NCI-H2196 (cell line): ENCODE measurements at regions not wholly inside any gene's neighbourhood (a gene's known extent, or its start where the extent isn't known, plus 50 kb on each side); places are given as distances from the start of the nearest gene placed in this dataset.

Experiments used
- DNase-seq: peaks from one replicate; lab custom pipeline; 2025; ENCODE audit not compliant: unreplicated experiment; lab: John Stamatoyannopoulos, UW

DNA sequence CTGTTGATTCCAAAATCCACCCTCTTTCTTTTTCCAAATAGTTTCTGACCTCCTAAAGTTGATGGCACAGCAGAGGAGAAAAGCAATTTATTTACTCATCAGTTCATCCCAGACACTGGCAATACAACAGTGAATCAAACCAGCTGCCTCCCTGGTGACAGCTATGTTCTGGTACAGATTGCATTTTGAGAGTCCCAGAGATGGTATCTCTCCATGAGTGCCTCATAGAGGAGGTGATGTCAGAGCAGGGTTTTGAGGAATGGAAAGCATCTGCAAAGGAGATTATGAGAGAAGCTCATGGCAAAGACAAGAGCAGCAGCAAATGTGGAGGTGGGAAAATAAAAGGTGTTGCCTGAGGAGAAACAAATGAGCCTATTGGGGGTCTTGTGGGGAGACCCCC is 377.2 kb downstream of the MN1 start:
- no peak for DNase-seq

DNA sequence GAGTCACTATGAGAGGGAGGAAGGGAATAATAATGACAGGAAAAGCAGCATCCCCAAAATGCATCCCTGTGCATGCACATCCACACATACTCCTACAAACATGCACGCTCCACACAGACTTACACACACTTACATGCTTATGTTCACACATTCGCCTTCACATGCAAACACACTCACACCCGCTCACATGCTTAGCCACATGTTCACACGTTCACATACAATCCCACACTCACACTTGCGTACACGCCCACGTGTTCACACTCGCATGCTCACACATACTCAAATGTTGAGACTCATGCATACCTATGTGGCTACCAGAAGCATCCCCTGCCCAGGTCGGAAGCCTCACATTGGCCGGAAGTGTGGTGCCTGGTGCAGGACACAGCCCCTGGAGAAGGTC is 372.1 kb downstream of the MN1 start:
- DNase-seq: no peak

DNA sequence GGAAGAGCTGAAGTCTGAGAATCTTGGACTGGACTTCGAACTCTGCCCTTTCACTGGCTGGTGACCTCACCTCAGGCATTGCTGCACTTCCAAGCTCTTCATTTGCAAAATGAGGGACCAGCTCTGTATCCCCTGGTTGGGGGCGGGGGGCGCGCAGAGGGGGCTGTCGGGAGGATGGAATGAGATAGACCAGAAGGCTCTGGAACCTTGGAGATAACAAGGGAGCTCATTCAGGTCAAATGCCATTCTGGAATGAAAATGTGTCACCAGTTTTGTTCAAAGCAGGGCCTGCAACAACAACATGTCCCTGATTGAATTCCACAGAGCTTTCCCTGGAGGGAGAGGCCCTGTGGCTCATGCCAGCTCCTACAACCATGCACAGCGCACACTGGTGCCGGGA is 370.5 kb downstream of the MN1 start:
- no peak for DNase-seq

DNA sequence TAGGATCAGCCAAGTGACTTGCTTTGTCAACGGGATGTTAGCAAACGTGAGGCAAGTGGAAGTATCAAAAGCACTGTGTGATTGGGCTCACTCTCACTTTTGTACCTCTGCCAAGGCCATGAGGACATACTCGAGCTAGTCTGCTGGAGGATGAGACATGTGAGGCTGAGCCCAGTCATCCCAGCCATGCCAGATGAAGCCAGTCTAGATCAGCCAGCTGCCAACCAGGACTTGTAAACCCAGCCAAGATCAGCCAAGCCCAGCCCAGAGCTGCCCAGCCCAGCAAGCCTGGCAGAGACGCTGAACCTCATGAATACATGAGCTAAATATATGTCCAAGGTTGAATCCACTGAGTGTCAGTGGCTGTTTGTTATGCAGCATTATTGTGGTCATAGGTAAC is 369.7 kb downstream of the MN1 start:
- DNase-seq: no peak

DNA sequence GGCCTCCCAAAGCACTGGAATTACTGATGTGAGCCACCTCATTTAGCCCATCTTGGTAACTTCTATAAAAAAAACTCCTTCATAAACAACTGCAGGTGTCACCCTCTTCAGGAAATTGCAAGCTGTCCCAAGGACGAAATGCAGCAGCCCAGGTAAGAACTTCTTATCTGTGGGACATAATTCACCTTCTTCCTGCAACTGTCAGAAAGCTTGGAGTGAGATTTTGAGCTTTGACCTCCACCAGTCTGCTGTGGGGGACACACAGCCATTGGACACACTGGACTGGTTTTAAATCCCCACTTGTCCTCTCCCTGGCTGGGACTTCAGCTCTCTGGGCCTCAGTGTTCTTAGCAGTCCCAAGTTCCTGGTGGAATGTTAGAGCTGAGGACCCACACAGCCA is 368.5 kb downstream of the MN1 start:
- no peak for DNase-seq

DNA sequence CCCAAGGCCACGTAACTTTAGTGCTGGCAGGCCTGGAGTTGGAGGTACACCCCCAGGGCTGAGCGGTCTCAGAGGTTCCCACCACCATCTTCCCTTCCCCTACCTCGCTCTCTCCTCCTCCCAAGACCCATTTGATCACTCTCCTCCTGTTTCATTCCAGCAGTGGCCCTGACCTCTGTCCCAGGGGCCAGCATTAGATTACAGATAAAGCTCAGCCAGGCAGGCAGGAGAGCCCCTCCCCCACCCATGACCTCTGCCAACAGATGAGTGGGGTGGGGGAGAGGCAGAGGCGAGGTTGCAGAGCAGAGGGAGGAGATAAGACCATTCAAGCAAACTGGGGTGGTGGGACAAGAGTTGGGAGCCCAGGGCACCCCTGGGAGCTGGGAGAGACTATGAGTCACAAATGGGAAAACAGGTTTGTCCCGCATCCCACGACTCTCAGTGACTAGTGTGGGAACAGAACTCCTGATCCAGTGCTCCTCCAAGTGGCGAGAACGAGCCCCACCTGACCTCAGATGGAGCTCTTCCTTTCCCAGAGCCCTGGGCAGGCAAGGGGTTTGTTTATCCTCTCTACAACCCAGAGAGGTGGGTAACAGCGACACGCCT is 367.9 kb downstream of the MN1 start:
- no peak for DNase-seq

DNA sequence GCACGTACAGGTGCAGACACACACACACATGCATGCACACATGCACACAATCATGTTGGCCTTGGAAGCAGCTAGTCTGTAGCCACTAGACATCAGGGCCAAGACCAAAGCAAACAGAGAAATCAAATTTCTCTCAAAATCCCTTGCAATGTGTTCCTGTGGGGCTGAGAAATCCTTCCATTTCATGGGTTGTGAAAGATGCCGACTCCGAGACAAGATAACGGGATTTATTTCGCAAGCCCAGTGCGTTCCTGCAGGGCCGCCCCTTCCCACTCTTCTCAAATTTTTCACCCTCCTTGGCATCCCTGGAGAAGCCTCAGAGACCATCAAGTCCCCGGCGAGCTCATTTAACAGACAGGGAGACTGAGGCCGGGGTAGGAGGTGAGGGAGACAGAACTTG is 366.7 kb downstream of the MN1 start:
- DNase-seq: no peak

DNA sequence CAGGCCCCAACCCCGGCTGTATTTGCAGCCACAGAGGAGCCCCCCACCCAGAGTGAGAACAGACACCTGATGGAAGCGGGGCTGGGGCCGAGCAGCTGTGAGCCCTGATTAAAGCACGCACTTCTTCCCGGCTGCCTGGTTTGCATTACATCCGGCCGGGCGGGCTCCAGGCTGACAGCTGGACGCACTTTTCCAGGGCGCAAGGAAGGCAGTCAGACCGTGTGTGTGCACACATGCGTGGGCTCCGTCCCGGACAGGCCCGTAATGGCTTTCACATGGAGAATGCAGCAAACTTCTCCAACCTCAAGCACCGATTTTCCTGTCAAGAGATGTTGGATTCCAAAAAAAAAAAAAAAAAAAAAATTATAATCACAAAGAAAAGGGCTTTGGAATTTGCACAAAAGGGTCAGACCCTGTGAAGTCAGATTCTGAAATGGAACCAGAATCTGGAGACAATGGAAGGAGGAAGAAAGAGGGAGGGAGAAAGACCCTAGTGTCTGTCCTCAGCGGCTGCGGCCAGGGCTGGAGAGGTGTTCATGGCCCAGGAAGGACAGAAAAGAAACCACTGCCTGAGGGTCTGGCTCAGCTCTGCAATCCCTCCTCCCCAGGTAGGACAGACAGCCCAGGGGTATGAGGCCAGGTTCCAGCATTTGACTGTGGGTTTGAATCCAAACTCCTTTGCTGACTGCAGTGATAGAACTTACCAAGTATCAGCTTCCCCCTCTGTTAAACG is 365.5 kb downstream of the MN1 start:
- DNase-seq: no peak

DNA sequence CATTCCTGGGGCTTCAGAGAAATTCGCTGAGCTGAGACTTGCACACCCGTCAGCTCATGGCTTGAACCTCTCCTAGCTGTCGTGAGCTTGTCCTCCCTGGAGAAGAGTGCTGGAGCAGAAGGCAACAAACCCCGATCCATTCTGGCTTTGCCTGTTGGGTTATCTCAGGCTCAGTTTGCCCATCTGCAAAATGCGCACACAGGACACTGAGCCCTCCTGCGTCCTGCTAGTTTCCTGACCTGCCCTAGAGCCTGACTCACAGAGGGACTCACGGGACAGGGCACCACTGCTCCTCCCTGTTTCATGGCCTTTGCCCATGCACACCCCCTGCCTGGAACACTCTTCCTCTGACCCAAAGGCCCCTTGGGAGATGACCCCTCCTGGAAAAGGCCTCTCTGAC is 365.0 kb downstream of the MN1 start:
- no peak for DNase-seq

DNA sequence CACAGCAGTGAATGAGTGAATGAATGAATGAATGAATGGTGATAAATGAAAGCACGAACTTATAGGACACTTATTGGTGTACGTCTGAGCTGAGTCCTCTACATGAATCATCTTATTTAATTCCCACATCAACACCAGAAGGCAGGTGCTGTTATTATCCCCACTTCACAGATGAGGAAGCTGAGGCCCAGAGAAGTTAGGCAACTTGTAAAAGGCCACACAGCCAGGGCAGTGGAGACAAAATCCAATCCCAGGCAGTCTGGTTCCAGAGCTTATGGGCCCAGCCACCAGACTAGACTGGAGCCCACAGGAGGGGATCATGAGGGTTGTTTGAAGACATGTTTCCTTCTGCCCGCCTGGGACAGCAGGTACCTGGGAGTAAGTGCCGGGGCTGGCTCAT is 364.0 kb downstream of the MN1 start:
- DNase-seq: no peak

DNA sequence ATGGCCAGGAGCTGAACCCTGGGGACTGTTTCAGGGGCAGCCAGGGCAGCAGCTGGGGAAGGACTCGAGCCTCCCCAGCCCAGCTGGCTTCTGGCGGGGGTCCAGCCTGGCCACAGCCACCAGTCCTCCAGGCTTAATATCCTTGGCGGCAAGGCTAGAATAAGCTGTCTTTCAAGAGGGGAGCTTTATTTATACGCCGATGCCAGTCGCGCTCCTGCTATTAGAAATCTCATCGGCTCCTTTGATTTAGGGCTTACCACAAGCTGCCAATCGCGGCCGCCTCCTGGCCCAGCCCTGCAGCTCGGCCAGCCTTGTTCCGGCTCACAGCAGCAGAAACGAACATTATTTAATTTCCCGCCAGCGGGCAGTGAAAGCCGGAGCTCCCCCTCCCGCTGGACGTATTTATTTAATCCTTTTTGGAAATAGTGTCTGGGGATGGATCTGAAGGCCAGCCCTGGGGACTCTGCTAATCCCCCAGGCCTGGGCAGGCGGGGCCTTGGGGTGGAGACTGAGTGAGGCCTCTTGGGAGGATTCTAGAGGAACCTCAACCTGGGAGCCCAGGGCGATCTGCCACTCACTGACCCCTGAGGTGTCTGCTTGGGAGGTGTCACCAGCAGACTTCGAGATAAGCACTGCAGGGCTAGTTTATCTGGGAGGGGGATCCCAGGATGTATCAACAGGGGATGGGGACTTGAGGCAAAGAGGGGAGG is 363.1 kb downstream of the MN1 start:
- DNase-seq: peak; percentile 28

DNA sequence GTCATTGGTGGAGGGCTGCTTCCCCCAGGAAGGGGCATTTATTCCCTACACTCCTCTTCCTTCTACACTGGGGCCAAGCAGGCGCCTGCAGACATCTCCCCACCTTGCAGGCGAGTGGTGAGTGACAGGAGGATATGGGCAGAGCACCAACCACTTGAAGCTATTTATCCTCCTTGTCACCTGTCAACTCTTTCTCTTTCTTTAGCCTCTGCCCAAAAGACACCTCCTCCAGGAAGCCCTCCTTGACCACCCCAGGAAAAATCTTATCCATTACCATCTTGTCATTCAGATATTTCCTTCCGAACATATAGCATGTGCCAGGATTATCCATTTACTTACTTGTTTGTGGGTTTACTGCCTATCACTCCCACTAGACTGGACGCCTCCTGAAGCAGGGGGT is 362.4 kb downstream of the MN1 start:
- no peak for DNase-seq

DNA sequence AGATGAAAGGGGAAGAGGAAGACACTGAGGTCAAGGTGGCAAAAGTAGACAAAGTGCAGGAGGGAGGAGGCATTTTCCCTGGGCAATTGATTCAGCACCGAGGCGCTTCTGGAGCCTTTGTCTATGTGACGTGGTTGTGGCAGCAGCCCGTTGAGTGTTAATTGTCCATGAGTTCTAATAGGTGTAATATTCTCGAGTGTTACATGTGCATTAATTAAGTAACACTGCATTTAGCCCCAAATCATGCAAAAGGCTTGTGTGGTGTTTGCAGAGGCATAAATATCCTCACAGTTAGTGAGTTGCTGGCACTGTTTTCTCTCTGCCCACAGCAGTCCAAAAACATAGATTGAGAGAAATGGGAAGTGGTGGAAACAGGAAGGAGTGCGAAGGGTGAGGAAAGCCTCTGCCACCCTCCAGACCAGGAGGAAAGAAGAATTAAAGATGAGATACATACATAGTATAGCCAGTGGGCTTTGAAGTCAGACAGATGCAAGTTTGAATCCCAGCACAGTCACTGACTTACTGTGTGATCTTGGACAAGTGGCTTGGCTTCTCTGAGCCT is 361.2 kb downstream of the MN1 start:
- no peak for DNase-seq

DNA sequence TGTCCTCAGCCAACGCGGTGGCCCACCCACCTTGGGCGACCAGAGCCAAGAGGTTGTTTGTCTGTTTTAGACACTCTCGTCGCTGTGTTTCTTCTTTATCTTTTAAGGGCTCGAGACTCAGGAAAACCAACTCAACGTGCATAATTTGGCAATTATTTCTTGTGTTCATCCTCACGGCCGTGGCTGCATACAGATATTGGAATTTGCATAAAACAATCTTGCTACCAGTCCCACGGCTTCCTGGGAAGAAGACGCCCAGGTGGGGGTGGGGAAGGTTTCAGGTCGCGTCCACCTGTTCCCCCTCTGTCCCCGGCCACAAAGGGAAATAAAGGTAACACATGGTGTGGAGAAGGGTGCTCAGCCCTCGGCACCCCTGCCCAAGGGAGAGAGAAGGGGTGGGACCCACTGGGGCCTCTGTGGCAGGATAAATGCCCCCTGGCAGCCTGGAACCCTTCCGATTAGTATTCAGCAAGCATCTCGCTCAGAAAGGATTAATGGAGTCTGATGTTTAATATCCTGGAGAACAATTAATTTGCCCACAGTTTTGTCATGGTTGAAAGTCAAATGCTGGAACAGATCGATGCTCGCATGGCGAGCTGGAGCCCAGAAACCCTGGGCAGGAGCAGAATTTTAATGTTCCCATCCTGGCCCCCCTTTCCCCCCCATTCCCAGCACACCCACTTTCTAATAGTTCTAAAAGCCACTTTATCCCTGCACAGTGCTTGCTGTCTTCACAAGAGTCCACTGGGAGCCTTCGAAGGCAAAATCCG is 359.7 kb downstream of the MN1 start:
- DNase-seq: no peak

DNA sequence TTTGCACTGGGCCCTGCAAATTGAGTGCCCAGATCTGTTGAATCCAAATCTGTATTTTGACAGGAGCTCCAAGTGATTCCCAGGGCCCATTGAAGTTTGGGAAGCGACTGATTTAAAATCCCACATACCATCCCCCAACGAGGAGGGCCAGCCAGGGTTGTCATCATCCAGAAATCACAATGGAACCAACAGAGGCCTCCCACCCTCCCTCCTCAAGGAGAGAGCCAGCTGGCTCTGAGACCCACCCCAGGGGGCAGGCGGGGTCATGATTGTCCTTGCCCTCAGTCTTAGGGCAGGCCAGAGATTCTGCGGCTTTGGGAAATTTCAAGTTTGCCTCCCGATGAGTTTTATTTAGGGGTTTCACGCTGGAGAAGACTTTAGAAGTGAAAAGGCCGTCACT is 358.2 kb downstream of the MN1 start:
- DNase-seq: no peak

DNA sequence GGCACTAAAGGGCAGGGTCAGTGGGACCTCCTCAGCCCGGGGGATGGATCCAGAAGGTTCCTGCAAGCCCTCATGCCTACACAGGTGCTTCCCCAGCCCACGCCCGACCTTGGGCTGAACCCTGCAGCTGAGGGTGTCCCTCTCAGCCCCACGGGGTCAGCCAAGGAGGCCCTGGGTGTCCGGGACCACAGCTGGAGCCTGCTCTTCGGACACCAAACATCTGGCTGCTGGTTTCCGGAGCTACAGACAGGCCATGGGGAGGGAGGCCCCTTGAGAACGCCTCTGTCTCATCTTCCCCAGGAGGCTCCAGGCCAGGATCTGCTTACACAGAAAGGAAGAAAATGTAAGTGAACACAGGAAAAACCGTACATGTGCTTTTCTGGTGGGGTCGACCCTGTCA is 355.7 kb downstream of the MN1 start:
- DNase-seq: no peak

DNA sequence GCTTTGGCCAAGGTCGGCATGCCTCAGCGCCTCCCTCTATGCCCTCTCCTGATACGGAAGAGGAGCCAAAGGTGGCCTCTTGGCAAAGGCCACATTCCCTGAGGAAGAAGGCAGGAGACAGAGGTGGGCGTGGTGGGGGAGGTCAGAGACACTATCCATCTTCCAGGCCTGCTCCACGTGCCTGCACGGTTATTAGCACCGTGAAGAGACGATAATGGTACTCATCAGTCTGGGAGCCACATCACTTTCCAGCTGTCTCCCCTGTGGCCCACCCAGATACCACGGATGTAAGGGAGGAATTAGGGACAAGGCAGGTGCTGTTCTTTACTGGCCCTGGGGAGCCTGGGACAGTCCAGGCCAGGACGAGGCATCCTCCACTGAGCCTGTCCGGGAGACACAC is 354.3 kb downstream of the MN1 start:
- no peak for DNase-seq

DNA sequence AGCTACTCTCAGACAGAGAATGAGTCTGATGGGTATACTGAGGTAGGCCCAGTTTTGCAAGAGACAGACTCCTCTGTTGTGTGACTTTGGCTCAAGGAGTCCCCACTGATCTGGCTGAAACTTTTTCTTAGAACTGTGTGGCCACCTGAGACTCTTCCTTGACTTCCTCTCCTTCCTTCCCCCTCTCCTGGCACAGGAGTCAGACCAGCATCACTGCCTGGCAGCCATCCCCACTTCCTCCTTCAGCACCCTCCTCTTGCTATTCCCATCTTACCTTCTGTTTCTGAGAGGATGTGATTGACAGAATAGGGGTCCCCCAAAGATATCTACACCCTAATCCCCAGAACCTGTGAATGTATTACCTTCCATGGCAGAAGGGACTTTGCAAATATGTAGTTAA is 351.1 kb downstream of the MN1 start:
- no peak for DNase-seq

DNA sequence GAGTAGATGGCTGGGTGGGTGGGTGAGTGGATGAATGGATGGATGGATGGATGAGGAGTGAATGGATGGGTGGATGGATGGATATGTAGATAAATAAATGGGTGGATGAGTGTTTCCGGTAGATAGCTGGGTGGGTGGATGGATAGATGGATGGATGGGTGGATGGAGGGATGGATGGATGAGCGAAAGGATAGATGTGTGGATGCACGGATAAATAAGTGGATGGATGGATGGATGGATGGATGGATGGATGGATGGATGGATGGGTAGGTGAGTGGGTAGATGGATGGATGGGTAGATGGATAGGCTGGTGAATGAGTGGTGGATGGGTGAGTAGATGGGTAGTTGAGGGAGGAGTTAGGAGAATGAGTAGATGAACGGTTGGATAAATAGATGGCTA is 349.3 kb downstream of the MN1 start:
- DNase-seq: no peak

DNA sequence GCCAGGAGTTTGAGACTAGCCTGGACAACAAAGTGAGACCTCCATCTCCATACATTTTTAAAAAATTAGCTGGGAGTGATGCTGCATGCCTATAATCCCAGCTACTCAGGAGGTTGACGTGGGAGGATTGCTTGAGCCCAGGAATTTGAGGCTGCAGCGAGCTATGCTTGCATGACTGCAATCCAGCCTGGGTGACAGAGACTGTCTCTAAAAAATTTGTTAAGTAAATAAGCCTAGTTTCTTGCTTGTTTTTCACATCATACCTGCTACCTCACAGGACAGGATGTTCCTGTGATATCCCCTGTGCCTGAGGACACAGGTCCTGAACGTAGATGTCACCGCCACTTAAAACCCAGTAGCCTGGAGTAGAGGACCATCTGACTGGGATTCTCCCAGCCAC is 348.6 kb downstream of the MN1 start:
- DNase-seq: no peak

DNA sequence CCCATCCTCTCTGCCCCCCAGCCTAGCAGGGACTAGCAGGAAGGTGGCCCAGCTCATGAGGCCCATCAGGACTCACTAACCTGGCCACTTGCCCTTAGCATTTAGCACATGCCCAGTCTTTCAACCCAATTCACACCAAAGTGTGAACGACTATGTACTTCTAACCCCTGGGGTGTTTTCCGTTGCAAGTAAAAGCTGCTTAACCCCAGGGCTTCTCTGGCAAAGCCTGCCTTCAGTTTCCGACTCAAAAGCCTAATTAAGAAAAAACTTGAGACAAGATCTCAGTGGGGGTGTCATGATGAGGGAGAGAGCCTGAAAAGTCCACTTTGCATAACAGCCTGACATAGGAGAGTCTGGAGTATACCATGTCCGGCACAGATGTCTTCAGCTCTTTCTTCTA is 347.8 kb downstream of the MN1 start:
- DNase-seq: no peak
